HCT116 (cell line): ENCODE measurements at regions not wholly inside any gene's neighbourhood (a gene's known extent, or its start where the extent isn't known, plus 50 kb on each side); places are given as distances from the start of the nearest gene placed in this dataset.
A peak's percentile ranks its signal among the peaks of the same experiment; 100 is the strongest.

Experiments
- ATAC-seq: fragments of 200-7000 bp; cut with Tn5 transposase; 2 replicates; pipeline ENCODE4 v1.9.1; 2020; ENCODE audit warnings: mild to moderate bottlenecking, moderate library complexity
- BruUV-seq: library from RNA; stranded (reverse); fragments of 400-500 nt; replicated peaks from 2 replicates; lab custom pipeline; 2021; lab: Mats Ljungman, UMichigan
- CTCF ChIA-PET: fragments of 300-600 bp; sonication (Branson Sonifier 250); formaldehyde crosslinking; loops from one replicate; lab custom pipeline; 2021; ENCODE audit warnings: antibody characterized with exemption; lab: Charles Lee
- POLR2A ChIA-PET: fragments of 300-600, 350-600 bp; sonication (Branson Sonifier 250); formaldehyde crosslinking; loops from one replicate; lab custom pipeline; 2021; ENCODE audit warnings: antibody characterized with exemption; lab: Charles Lee
- RAD21 ChIA-PET, 2 experiments: fragments of 300-600 bp; sonication (Branson Sonifier 250); formaldehyde crosslinking; loops; one replicate each; lab custom pipeline; 2023; ENCODE audit warnings: low total read pairs in 2 of 2; ENCODE audit not compliant: uncharacterized antibody in 2 of 2, unreplicated experiment in 2 of 2, low non-redundant PET in 1 of 2; lab: Charles Lee
- DNase-seq: peaks from one replicate; pipeline ENCODE4 v3.0.0-alpha.2; 2010; ENCODE audit warnings: low read depth, low spot score
- H2AFZ ChIP-seq: fragments of 200-600 bp; shearing (Covaris generic), sonication (generic); 2 replicates; pipeline ENCODE4 v1.6.1; 2017; ENCODE audit warnings: low read depth, mixed run types, mixed read lengths, antibody characterized with exemption, low read length; ENCODE audit not compliant: poor library complexity, severe bottlenecking
- H3K27ac ChIP-seq: 2 replicates; pipeline ENCODE4 v1.5.1; 2012; ENCODE audit warnings: low read depth, low read length
- H3K27me3 ChIP-seq: fragments of 200-600 bp; sonication (generic); 2 replicates; pipeline ENCODE4 v1.6.1; 2016; ENCODE audit warnings: mixed run types, low read length, mixed read lengths; ENCODE audit not compliant: insufficient read depth
- H3K36me3 ChIP-seq, 2 experiments: fragments of 200-500 bp in 1 of 2; fragments of 200-600 bp in 1 of 2; sonication (Bioruptor generic) in 1 of 2; sonication (generic) in 1 of 2; 2 replicates each; pipeline versions ENCODE4 v1.5.1 to v1.6.1; 2014 to 2016; ENCODE audit warnings: low read length in 2 of 2, inconsistent platforms in 1 of 2, mixed read lengths in 1 of 2, mixed run types in 1 of 2; ENCODE audit not compliant: insufficient read depth in 2 of 2, control insufficient read depth in 1 of 2
- H3K4me1 ChIP-seq, 2 experiments: fragments of 200-600 bp in 1 of 2; sonication (generic) in 1 of 2; 2 replicates each; pipeline versions ENCODE4 v1.5.1 to v1.6.1; 2012 to 2017; ENCODE audit warnings: low read length in 2 of 2, inconsistent platforms in 1 of 2, mild to moderate bottlenecking in 1 of 2, mixed read lengths in 1 of 2, mixed run types in 1 of 2, moderate library complexity in 1 of 2; ENCODE audit not compliant: insufficient read depth in 2 of 2, control insufficient read depth in 1 of 2
- H3K4me2 ChIP-seq: fragments of 200-600 bp; sonication (generic); 2 replicates; pipeline ENCODE4 v1.6.1; 2017; ENCODE audit warnings: mixed run types, low read length, mixed read lengths
- H3K4me3 ChIP-seq, 2 experiments: fragments of 200-600 bp in 1 of 2; sonication (generic) in 1 of 2; replicated peaks in 1 of 2; 2 replicates each; pipeline ENCODE4 v1.5.1; 2011 to 2016; ENCODE audit warnings: low read length in 2 of 2, control low read depth in 1 of 2, low read depth in 1 of 2, mild to moderate bottlenecking in 1 of 2, mixed read lengths in 1 of 2, mixed run types in 1 of 2
- H3K79me2 ChIP-seq: fragments of 200-600 bp; sonication (generic); 2 replicates; pipeline ENCODE4 v1.6.1; 2017; ENCODE audit warnings: mild to moderate bottlenecking, mixed run types, low read length, moderate library complexity, mixed read lengths; ENCODE audit not compliant: insufficient read depth
- H3K9ac ChIP-seq: fragments of 200-600 bp; sonication (generic); 2 replicates; pipeline ENCODE4 v1.6.1; 2016; ENCODE audit warnings: low read length, mixed read lengths
- H3K9me2 ChIP-seq: fragments of 200-600 bp; sonication (generic), shearing (Covaris generic); 2 replicates; pipeline ENCODE4 v1.6.1; 2017; ENCODE audit warnings: mixed run types, mild to moderate bottlenecking, moderate library complexity; ENCODE audit not compliant: insufficient read depth
- H3K9me3 ChIP-seq, 2 experiments: fragments of 200-500 bp in 1 of 2; fragments of 200-600 bp in 1 of 2; sonication (Bioruptor generic) in 1 of 2; sonication (generic) in 1 of 2; 2 replicates each; pipeline ENCODE4 v1.6.1; 2014 to 2017; ENCODE audit warnings: low read length in 2 of 2, mixed read lengths in 2 of 2, inconsistent platforms in 1 of 2, low read depth in 1 of 2, mild to moderate bottlenecking in 1 of 2, mixed run types in 1 of 2, moderate library complexity in 1 of 2; ENCODE audit not compliant: control insufficient read depth in 1 of 2, insufficient read depth in 1 of 2
- H4K20me1 ChIP-seq: fragments of 200-600 bp; sonication (generic), shearing (Covaris generic); 2 replicates; pipeline ENCODE4 v1.6.1; 2017; ENCODE audit warnings: mixed run types, mild to moderate bottlenecking, moderate library complexity; ENCODE audit not compliant: insufficient read depth
- CBX3 ChIP-seq: IDR thresholded peaks from 2 replicates; pipeline ENCODE4 v1.6.1; 2012; ENCODE audit warnings: low read depth
- CTCF ChIP-seq, 3 experiments: fragments of 200-600 bp in 1 of 3; sonication (generic) in 1 of 3; IDR thresholded peaks in 2 of 3; conservative IDR thresholded peaks in 1 of 3; 2 replicates each; pipeline ENCODE4 v1.5.1; 2012 to 2017; ENCODE audit warnings: low read depth in 2 of 3, low read length in 2 of 3, antibody characterized with exemption in 1 of 3, borderline replicate concordance in 1 of 3, control low read depth in 1 of 3, mild to moderate bottlenecking in 1 of 3, mixed read lengths in 1 of 3, mixed run types in 1 of 3, moderate library complexity in 1 of 3; ENCODE audit not compliant: insufficient read depth in 1 of 3
- ELF1 ChIP-seq: IDR thresholded peaks from 2 replicates; pipeline ENCODE4 v1.6.1; 2012; ENCODE audit warnings: low read depth, borderline replicate concordance
- EZH2 ChIP-seq: fragments of 200-600 bp; sonication (generic); IDR thresholded peaks from 2 replicates; pipeline ENCODE4 v1.6.1; 2017; ENCODE audit warnings: antibody characterized with exemption, mixed run types
- EZH2phosphoT487 ChIP-seq: fragments of 200-600 bp; IDR thresholded peaks from 2 replicates; pipeline ENCODE4 v1.6.1; 2018; ENCODE audit warnings: antibody characterized with exemption, borderline replicate concordance
- JUND ChIP-seq: IDR thresholded peaks from 2 replicates; pipeline ENCODE4 v1.6.1; 2012
- MAX ChIP-seq: IDR thresholded peaks from 2 replicates; pipeline ENCODE4 v1.6.1; 2012
- POLR2A ChIP-seq: IDR thresholded peaks from 2 replicates; pipeline ENCODE4 v1.7.0; 2011; ENCODE audit warnings: borderline replicate concordance; ENCODE audit not compliant: insufficient read depth, insufficient read length; ENCODE audit errors: extremely low read depth
- POLR2AphosphoS5 ChIP-seq: IDR thresholded peaks from 2 replicates; pipeline ENCODE4 v1.6.1; 2011; ENCODE audit warnings: mild to moderate bottlenecking, low read depth, low read length, moderate library complexity
- RAD21 ChIP-seq: IDR thresholded peaks from 2 replicates; pipeline ENCODE4 v1.6.1; 2012; ENCODE audit warnings: low read depth, mild to moderate bottlenecking
- SP1 ChIP-seq: IDR thresholded peaks from 2 replicates; pipeline ENCODE4 v1.6.1; 2012; ENCODE audit warnings: low read depth
- SRF ChIP-seq: IDR thresholded peaks from 2 replicates; pipeline ENCODE4 v1.6.1; 2012; ENCODE audit warnings: low read depth
- TCF7L2 ChIP-seq: IDR thresholded peaks from 2 replicates; pipeline ENCODE4 v1.7.0; 2011; ENCODE audit warnings: borderline replicate concordance, inconsistent platforms; ENCODE audit not compliant: insufficient read depth, insufficient read length; ENCODE audit errors: extremely low read depth
- ZBTB33 ChIP-seq: IDR thresholded peaks from 2 replicates; pipeline ENCODE4 v1.6.1; 2011; ENCODE audit warnings: mild to moderate bottlenecking, low read length, moderate library complexity; ENCODE audit not compliant: insufficient replicate concordance; ENCODE audit errors: extremely low read depth
- ZFX ChIP-seq: fragments of 450-650 bp; IDR thresholded peaks from 2 replicates; pipeline ENCODE4 v1.6.1; 2017
- ZNF274 ChIP-seq: fragments of 200-500 bp; sonication (Bioruptor generic); IDR thresholded peaks from 2 replicates; pipeline ENCODE4 v1.6.1; 2014; ENCODE audit warnings: mild to moderate bottlenecking, low read depth, low read length, inconsistent platforms
- intact Hi-C: fragments of 100-400 bp; cut with micrococcal nuclease; formaldehyde crosslinking; loops from 2 replicates; pipeline ENCODE4 v1.10.0; 2022

- CTCF ChIA-PET: no interaction called here
- no TSS peak for BruUV-seq
Measured at GRCh38 chr2:57190007-57190406, 856.6 kb upstream of the VRK2 start.

More at GRCh38 chr2:57190007-57190406, 856.6 kb upstream of the VRK2 start:
- POLR2A ChIA-PET: no interaction called here
- Histone ChIP-seq H3K4me3 (no peak overlapping the region), H3K79me2 (no peaks in the 10 kb centered on the region), H3K9me2 (no peaks in the 10 kb centered on the region), H3K27me3 (no peaks in the 10 kb centered on the region), H3K4me1 (no peaks in the 10 kb centered on the region), H3K36me3 (no peaks in the 10 kb centered on the region)
- DNase-seq (no peak), ATAC-seq (no peak)
- intact Hi-C loops: no loop called here
- TF ChIP-seq POLR2A (no peak), SP1 (no peak), RAD21 (no peak), SRF (no peak), EZH2phosphoT487 (no peak), JUND (no peak), TCF7L2 (no peak), ZFX (no peak), ZBTB33 (no peak), CTCF (IDR thresholded peaks at IDR 0.05 in 2 of 3, conservative IDR thresholded peaks at IDR 0.05 in 1 of 3; ENCODE audit: borderline replicate concordance in 1 of 3, insufficient read depth in 1 of 3, low read depth in 2 of 3, low read length in 2 of 3) (no peak), EZH2 (no peak), POLR2AphosphoS5 (no peak), ELF1 (no peak), CBX3 (no peak), ZNF274 (no peak), MAX (no peak)
- TF ChIP-seq, all 23 proteins: peak for 0
- no peaks in the 10 kb centered on the region for H3K9me3 ChIP-seq
- H3K4me2 ChIP-seq: no peak overlapping the region
- H3K27ac ChIP-seq: no peak overlapping the region
- H3K9ac ChIP-seq: no peak overlapping the region
- H2AFZ ChIP-seq: peak overlapping the region; percentile 85
- no peaks in the 10 kb centered on the region for H4K20me1 ChIP-seq
- RAD21 ChIA-PET: no interaction called here
